ENCODE measurements at regions not wholly inside any gene's neighbourhood (a gene's known extent, or its start where the extent isn't known, plus 50 kb on each side); places are given as distances from the start of the nearest gene placed in this dataset.
"Not testable (repeated sequence)": the region's sequence is repeated elsewhere in the genome, so short reads cannot be mapped to it uniquely, and the experiment has no call there.

DNA sequence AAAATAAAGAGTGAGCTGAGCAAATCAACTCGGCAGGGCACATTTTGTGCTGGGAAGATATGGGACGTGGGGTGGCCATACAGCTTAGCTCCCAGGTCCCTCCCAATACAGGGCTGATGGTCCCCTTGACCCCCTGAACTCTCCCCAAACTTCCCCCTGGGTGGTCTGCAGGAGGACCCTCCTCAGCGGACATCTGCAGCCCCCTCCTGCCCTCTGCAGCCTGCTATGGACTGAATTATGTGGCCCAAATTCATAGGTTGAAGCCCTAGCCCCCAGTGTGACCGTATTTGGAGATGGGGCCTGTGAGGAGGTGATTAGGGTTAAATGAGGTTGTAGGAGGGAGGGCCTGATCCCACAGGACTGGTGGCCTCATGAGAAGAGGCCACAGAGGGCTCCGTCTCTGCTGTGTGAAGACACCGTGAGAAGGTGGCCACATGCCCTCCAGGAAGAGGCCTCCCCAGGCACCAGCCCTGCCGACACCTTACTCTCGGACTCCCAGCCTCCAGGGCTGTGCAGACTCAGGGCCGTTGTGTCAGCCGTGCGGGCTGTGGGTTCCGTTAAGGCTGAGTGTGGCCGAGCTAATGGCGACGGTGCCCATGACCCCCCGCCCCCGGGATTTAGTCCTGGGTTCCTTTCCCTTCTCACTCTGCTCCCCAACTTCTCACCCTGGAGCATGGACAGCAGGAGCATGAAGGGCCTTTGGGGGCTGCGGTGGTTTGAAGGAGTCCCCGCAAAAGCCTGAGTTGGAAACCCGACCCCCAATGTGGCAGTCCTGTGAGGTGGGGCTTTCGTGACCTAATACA is 1042.8 kb downstream of the BRD1 start:
- no peak for DNase-seq (ENCODE audit: low read depth)

DNA sequence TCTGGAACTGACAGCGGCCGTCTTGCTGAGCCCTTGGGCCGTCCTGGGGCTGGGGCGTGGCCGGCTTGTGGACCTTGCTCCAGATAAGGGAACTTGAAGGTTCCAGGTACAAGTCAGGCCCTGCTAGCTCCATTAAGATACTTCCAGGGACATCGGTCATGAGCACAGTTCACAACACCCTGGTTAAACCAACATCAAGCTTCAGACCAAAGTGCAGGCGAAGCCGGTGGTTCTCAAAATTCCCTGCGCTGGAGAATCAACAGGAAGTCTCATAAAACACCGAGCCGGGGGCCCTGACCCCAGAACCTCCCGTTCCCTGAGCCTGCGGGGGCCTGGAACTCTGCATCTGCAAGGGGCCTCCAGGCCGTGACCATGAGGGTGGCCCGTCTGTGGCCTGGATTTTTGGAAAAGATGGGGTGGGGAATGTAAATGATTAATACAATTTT is 1043.8 kb downstream of the BRD1 start:
- DNase-seq (ENCODE audit: low read depth) = no peak

DNA sequence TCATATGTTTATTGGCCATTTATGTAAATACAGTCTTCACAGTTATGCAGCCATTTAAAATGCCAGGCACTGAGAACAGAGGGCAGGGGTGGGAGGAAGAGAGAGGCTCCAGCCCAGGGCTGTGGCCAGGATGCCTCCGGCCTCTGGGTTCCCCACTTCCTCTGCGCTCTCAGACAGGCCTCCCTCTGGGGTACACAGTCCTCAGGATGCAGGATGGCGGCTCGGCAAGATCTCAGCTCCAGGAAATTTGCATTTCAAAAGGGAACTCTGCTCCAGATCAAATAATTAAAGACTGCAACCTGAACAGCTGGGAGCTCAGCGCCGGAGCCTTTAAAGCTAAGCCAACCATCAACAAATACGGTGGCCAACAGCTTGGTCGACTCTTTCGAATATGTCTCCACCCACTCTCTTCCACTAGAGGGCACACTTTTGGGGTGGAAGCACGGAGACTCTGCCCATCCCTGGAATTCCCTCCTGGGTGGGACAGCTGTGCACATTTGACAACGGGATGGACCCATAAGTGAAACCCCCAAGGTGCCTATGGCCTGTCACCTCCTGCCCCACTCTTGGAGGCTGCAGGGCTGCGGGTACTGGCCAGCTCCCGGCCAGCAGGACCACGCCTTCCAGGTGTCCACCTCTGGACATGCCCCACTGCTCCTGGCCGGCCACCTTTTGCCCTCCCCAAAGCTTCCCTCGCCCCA is 1044.7 kb downstream of the BRD1 start:
- DNase-seq (ENCODE audit: low read depth) = no peak

DNA sequence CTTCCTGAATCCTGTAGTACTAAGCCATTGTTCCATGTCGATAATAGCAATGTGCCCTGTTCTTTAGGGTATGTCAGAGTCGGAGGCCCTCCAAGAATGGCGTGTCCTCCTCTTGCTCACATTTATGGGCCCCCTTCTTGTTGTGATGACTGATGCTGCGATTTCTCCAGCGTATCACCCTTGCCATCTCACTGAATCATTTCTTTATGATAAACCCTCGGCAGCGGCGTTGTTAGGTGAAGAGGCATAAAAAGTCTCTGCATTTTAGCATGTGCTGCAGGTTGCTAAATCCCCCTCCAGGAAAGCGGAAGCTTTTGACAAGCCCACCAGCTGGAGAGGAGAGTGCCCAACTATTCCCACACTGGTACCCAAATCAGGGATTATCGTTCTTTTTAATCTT is 1045.3 kb downstream of the BRD1 start:
- no peak for DNase-seq (ENCODE audit: low read depth)

DNA sequence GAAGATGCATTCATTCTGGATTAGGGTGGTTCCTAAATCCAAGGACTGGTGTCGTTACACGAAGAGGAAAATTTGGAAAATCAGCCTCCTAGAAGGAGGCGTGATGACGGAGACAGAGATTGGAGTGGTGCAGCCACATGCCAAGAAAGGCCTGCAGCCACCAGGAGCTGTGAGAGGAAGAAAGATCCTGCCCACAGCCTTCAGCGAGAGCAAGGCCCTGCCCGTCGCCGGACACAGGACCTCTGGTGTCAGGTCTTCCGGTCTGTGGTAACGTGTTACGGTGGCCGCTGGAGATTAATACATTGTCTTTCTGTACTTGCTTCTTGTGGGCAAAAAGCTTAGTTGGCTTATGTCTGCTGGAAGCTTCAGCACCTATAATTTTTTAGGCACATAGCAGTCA is 1045.8 kb downstream of the BRD1 start:
- DNase-seq (ENCODE audit: low read depth) = no peak

DNA sequence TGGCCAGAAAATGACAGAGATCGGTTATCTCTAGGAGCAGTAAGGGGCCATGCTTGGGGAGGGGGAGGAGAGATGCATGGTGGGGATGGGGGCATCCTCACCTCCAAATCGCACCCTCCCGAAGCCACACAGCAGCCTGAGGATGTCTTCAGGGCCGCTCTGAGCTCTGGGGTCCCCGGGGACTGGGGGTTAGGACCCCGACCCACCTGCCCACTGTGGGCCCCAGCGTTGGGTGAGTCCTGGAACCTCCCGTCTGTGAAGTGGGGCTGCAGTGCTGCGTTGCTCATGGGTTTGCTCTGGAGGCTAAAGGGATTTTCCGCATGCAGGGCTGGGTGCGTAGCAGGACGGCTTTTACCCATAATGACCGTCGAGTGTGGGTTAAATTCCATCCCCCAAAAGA is 1046.3 kb downstream of the BRD1 start:
- DNase-seq (ENCODE audit: low read depth) = no peak

DNA sequence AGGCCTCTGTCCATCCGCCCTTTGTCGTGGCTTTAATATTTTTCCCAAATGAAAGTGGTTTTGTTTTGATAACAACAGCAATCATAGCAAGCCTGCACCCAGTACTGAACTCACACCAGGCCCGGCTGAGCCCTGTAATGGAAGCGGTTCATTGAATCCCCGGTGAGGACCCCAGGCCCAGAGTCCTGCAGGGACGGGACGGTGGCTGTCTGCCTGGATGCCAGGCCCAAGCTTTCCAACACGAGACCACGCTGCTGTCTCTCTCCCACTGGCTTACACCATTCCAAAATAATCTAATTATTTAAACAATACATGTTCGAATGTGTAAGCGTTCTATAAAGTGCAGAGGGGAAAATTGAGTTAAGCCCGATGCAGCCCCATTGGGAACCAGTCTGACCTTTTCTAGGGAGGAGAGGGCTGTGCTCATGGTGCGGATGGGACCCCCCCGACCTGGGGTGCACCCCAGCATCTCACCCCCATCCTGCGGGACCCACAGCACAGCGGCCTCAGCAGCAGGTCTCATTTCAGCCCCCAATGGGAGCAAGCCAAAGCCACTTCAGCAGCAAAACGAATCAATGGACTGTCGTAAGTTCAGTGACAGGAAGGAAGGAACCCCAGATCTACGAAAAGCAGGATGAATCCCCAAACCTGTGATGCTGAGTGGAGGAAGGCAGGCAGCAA is 1046.9 kb downstream of the BRD1 start:
- no peak for DNase-seq (ENCODE audit: low read depth)

DNA sequence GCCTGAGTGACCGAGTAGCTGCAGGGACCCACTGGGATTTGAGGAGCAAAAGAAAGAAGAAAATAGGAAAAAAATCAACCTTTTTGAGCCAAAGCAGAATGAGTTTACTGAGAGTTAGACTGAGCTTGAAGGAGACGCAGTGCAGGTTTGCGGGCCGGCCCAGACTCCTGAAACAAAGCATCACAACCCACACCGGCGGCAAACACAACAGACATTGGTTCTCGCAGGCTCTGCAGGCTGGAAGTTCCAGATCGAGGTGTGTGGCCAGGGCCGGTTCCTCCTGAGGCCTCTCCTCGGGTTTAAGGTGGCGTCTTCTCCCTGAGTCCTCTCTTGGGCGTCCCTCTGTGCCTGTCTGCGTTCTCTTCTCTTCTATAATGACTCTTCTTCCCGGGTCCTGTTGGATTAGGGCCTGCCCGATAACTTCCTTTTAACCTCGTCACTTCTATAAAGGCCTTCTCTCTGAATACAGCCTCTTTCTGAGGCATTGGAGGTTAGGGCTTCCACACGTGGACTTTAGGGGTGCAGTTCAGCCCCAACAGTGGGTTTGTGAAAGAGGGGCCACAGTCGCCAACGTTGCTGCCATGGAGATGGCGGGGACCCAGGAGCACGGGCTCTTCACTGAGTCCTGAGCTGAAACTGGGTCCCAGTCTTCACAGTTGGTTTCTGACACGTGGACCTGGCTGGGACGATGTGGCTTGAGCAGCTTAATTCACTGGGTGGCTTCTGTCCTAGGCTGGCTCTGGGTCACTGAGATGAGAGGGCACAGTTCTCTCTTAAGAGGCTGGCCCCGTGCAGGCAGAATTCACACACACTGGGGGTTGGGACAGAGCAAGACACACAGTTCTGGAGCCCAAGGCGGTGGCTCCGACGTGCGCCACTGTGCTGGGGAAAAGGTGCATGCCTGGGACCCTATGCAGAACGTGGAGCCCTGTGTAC is 1047.7 kb downstream of the BRD1 start:
- no peak for DNase-seq (ENCODE audit: low read depth)

DNA sequence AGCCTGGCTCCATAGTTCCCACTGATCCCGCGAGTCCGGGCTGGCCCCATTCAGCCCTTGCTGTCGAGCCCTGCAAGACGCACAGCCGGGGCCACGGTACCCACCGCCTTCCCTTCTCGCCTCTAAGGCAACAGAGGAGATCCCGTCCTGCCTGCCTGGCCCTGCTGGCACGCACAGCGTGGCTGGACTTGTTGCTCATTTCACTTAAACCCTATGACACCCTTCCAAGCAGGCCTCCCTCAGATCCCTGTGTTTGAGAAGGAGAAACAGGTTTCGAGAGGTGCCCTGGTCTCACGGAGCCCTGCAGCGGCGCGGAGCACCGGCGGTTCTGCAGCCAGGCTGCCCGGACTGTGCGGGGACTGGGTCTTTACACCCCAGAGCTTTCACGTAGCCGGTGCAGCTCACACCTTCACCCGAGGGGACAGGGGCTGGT is 1048.4 kb downstream of the BRD1 start:
- DNase-seq (ENCODE audit: low read depth) = no peak

DNA sequence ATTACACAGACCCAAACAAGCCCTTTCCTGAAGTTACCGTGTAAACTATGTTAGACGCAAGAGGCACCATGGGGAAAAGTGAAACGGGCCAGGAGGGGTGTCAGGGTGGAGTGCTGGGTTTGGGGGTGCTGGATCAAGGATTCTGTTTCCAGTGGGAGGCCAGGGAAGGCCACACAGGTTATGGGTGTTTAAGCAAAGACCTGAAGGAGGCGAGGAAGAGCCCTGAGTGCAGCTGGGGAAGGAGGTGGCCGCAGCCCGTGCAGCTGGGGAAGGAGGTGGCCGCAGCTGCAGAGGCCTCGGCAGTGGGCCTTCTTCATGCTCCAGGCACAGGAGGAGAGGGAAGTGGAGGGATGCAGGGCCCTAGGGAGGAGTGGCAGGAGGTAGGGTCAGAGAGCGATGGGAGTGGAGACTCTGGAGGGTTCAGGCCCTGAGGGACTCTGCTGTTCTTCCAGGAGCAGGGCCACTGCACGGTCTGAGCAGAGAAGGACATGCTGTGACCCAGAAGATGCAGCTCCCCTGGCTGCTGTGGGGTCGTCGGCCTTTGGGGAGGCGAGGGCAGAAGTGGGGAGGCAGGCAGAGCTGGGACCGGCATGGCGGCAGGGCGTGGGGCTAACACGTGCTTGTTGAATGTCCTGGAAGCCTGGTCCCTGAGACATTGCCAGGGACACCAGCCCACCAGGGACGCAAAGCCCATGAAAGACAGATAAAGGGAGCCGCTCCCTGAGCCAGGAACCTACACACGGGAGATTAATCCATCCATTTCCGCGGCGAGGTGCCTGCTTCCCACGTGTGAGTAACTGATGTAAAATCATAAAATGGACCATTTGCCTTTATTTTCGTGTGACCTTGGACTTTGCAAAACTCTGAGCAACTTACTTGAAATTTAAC is 1049.1 kb downstream of the BRD1 start:
- no peak for DNase-seq (ENCODE audit: low read depth)

DNA sequence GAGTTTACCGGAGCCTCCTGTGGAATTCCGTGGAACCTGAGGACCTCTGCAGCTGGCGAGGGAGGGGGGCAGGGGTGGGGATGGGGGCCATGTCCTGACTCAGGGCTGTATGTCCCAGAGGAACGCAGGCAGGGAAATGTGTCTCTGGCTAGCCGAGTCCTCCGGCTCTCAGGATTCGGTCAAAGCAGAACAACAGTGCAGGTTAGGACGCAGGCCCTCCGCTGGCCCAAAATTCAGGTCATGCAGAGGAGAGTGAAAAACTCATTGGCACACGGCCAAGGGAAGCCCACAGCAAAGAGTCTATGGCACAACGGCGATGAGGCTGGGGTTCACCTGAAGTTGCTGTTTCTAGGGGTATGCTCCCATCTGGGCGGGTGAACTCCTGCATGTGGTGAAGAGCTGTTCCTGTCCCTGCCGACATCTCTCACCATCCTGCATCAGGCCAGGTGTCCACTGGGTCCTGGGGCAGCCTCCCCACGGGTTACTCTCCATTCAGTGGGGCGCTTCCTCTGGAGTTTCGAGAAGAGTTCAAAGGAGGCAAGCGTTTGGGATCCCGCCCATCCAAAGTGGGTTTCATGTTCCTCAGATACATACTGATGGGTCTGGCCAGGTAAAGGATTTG is 1055.3 kb downstream of the BRD1 start:
- DNase-seq (ENCODE audit: low read depth) = no peak

DNA sequence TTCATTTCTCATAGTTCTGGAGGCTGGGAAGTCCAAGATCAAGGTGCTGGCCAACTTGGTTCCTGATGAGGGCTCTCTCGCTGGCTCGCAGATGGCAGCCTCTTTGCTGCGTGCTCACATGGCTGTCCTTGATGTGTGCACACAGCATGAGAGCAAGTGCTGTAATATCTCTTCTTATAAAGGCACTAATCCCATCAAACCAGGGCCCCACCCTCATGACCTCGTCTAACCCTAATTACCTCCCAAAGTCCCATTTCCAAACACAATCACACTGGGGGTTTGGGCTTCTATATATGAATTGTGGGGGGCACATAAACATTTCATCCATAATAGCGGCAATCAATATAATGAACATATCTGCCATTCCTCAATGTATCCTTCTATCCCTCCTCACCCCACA is 1062.1 kb downstream of the BRD1 start:
- no peak for DNase-seq (ENCODE audit: low read depth)

DNA sequence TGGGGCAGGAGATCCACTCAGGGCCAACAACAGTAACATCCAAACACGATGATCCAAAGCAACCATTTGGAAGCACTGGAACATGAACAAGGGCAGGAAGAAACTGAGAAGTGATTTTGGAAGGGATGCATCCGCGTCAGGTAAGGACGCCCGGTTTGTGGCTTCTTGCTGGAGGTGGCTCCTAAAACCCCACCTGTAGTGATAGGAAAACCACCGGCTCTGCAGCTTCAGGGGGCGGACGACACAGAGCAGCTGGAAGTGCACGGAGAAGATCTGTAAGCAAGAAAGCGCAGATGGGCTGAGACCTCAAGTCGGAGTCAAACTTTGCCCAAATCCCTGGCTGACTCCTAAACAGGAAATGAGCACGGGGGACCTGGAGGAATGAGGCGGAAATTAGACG is 1066.1 kb downstream of the BRD1 start:
- no peak for DNase-seq (ENCODE audit: low read depth)

DNA sequence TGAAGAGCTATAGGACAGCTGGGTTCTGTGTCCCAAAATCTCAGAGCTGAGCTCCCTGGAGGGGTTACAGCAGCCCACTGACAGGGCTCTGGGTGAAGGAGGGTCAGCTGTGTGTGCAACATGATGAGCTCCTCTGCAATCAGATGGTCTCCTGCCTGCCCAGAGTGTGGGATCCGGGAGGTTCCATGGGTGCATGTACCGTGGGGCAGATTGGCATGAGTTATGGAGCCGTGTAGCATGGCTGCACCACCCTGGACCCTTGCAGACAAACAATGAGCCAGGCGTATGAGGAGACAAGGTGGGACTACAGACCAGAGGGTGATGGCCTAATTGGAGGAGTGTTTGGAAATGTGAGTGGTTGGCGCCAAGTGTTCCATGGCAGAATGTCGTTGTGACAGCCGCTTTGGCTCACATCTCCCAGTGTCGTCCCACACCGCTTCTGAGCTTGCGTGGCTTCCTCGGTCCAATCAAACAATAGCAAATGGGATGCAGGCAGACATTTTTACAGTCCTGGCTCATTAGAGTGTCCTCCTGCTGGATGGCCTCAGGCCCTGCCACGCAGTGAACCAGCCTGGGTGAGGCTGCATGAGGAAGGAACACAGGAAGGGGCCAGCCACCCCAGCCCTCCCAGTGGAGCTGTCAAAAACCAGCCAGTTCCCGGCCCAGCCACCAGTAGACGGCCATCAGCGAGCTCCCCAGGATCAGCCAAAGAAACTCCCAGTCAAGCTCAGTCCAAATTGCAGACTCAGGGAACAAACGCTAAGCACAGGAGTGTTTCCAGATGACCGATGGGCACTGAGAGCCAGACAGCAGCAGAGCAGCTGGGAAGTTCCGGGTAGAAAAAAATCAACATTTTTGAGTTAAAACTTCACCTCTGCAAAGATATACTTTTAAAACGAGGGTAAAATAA is 1066.9 kb downstream of the BRD1 start:
- no peak for DNase-seq (ENCODE audit: low read depth)

DNA sequence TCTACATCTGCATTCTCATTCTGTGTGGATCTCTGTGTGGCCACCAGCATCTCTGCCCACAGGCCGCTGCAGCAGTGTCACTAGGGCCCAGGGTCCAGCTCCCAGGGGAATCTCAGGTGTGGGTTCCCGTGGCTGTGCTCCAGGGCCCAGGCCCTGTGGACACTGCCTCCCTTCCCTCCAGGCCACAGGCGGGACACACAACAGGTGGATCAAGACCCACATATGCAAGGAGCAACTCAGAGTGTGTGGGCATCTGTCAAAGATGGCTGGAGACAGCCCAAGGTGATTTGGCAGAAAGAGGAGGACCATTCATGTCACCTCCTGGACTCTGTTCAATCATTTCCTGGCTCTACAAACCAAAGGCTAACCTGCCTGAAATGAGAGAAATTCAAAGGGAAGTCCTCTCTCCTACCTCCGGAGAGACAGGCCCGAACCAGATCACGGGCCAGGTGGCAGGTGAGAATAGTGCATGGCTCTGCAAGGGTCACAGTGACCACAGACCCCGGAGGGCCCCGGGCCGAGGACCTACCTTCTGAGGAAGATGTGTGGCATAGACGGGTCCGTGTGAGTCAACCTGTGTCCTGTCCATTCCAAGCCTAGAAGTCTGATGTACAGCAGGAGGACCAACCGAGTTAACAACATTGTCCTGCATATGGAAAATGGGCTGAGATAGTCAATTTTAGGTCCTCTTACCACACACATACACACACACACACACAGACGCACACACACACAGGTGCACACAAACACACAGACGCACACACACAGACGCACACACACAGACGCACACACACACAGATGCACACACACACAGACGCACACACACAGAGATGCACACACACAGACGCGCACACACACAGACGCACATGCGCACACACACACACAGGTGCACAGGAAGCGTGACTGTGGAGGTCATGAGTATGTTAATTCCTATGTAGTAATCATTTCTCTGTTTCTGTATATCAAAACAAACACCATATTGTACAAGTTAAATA is 1068.5 kb downstream of the BRD1 start:
- DNase-seq (ENCODE audit: low read depth) = no peak

DNA sequence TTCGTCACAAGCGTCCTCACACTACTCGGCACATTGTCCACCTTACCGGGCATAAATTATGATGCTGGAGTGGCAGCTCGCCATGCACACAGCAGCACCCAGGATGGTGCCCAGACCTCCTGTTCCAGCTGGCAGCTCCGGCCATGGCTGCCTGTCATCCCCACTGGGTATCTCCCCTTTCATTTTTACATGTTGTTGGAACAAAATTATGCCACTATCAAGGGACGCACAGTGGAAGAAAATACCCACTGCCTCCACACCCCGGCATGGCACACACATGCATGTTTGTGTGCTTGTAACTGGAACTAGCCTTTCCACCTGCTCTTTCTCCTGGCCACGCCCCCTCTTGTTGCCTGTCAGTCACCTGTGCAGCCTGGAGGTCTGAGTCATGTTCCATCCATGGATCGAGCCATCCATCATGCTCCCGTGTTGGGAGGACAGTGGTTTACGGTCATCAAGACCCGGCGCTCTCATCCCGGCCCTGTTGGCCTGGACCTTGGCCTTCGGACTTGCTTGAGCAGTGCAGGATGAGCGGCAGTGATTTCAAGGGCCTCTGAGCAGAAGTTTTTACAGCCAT is 1069.6 kb downstream of the BRD1 start:
- no peak for DNase-seq (ENCODE audit: low read depth)

DNA sequence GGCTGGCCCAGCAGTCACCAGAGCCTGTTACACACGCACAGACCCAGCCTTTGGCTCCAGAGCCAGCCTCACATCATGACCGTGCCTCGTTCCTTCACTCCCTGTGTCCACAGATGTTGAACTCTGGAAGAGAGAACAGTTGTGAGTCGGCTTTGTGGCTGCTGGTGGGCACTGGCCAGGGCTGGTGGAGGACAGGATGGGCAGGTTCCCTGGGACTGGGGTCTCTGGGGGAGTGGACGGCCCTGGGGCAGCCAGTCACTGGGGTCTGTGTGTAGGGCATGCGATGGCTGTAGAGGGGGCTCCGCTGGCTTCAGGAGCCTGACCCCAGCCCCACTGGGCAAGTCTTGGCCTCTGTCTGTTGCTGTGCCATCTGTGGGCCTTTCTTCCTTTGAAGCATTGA is 1070.1 kb downstream of the BRD1 start:
- no peak for DNase-seq (ENCODE audit: low read depth)

DNA sequence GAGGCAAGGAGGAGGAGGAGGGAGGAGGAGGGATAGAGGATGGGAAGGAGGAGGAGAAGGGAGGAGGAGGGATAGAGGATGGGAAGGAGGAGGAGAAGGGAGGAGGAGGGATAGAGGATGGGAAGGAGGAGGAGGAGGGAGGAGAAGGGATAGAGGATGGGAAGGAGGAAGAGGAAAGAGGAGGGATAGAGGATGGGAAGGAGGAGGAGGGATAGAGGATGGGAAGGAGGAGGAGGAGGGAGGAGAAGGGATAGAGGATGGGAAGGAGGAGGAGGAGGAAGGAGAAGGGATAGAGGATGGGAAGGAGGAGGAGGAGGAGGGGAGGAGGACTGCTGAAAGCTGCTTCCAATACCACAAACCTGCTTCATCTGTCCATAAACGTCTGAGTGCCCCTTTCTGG is 1070.5 kb downstream of the BRD1 start:
- not testable (repeated sequence) for DNase-seq (ENCODE audit: low read depth)

Data from stimulated activated CD8-positive, alpha-beta memory T cell treated with anti-CD3 and anti-CD28 coated beads, Interleukin-12 subunit alpha, Interleukin-12 subunit beta, amount 100 ng/mL, for 4 hours (primary cell).